ENCODE measurements at regions not wholly inside any gene's neighbourhood (a gene's known extent, or its start where the extent isn't known, plus 50 kb on each side); places are given as distances from the start of the nearest gene placed in this dataset.

DNA sequence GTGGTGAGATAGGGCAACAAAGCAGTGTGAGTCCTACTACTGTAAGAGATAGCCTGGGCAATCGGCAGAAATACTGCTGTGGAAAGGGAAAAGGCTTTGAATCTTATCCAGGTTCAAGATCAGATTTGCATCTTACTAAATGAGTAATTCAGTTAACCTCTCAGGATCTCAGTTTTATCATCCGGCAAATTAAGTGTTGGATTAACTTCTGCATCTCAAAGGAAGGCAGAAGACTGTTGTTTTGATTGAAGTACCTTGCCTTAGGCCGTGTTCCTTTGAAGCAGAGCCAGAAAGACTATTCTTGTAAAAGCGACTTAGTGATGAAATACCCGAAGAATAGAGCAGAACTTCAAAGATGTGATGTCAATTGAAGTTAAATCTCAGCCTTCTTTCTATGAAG, 612.9 kb upstream of the USP24 start:
- TF ChIP-seq, protein P1, sequence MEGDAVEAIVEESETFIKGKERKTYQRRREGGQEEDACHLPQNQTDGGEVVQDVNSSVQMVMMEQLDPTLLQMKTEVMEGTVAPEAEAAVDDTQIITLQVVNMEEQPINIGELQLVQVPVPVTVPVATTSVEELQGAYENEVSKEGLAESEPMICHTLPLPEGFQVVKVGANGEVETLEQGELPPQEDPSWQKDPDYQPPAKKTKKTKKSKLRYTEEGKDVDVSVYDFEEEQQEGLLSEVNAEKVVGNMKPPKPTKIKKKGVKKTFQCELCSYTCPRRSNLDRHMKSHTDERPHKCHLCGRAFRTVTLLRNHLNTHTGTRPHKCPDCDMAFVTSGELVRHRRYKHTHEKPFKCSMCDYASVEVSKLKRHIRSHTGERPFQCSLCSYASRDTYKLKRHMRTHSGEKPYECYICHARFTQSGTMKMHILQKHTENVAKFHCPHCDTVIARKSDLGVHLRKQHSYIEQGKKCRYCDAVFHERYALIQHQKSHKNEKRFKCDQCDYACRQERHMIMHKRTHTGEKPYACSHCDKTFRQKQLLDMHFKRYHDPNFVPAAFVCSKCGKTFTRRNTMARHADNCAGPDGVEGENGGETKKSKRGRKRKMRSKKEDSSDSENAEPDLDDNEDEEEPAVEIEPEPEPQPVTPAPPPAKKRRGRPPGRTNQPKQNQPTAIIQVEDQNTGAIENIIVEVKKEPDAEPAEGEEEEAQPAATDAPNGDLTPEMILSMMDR (IDR thresholded peaks at IDR 0.05; ENCODE audit: low read length), result no peak
- no peak for TF ChIP-seq EZH2 (IDR thresholded peaks at IDR 0.05; ENCODE audit: borderline replicate concordance, low read length)
